ENCODE measurements at regions not wholly inside any gene's neighbourhood (a gene's known extent, or its start where the extent isn't known, plus 50 kb on each side); places are given as distances from the start of the nearest gene placed in this dataset.
"Not testable (repeated sequence)": the region's sequence is repeated elsewhere in the genome, so short reads cannot be mapped to it uniquely, and the experiment has no call there.

DNA sequence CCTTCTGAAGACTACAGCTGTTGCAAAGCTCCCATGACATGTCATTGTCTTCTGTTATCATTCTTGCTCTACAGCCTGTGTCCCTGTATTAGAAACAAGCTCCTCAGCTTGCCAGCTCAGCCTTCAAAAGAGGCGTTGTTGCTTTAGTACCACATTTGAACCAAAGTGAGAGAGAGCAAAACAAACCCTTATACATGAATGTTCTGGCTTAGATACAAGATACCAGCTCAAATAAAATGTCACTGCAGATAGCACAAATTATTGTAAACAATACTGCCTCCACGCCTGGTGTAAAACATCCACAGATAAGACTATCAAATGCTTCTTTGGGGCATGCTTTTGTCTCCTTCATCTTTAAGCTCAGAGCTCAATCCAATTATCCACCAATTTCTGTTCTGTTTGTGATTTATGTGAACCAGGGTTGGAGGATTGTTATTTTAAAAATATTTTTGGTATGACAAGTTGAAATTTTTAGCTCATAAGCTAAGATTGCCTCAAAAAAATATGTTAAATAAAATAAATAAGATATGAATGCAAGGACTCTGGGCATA lies 403.6 kb upstream of the CDIN1 start:
- intact Hi-C loops (cut with DNase I): no loop called here
- no peak for DNase-seq (ENCODE audit: low spot score)

DNA sequence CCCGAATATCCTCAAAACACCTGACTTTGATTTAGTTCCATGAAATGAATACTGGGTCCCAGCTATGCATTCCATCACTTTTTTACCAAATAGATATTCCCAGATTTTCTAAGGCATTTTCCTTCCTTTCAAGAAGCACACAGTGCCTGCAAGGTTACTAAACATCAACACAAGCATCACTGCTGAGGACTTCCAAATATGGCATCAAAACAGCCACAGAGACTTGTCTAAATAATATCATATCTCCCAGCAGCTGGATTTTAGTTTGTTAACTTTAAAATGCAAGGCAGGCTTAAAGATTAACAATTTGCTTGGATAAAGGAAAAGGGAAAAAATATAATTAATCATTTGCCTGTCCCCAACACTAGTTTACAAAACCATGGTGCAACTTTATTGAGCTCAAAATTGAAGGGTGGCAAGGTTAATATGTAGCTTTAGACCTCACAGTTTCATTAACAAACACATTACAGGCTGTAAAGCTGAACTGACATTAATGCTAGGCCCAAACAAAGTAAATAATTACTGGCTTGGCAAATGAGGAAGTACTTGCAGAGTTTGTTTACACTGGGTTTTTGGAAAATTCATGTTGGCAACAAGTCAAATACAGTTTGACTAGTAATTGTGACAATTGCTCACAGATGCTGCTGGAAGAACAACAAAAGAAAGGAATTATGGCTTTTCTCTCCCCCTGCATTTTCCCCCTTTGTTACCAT lies 401.7 kb upstream of the CDIN1 start:
- intact Hi-C loops (cut with DNase I): no loop called here
- no peak for DNase-seq (ENCODE audit: low spot score)

DNA sequence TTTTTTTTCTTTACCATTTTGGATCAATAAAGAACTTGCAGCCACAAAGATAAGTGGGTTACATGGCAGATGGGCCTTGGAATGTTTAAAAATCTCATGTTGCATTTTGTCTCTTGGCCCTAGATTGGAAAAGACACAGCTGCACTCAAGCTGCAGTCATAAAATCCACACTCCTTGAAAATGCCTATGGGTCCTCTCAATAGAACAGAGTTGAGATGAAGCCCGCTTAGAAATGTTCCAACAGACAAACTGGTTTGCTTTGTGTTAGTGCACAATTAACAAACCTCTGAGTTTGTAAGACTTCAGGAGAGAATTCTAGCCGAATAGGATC lies 401.2 kb upstream of the CDIN1 start:
- intact Hi-C loops (cut with DNase I): no loop called here
- DNase-seq (ENCODE audit: low spot score): no peak

DNA sequence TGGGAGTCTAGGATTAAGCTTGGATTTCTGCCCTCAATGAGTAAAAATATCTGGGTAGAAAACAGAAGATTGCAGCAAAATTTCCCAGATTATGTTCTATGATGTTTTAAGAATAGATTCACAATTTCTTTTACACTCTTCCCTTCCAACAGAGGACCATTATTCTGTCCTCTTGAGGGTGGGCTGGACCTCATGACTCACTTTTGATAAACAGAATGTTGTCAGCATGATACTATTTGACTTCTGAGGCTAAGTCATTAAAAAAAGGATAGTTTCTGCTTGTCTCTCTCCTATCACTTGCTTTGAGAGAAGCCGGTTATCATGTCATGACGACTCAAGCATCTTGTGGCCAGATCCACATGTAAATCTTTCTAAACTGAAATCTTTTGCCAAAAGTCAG lies 396.2 kb upstream of the CDIN1 start:
- DNase-seq (ENCODE audit: low spot score): no peak
- intact Hi-C loops (cut with DNase I): no loop called here

- intact Hi-C loops (cut with DNase I): no loop called here
- no peak for DNase-seq (ENCODE audit: low spot score)
Observed at GRCh38 chr15:36185438-36185837, 394.0 kb upstream of the CDIN1 start.

DNA sequence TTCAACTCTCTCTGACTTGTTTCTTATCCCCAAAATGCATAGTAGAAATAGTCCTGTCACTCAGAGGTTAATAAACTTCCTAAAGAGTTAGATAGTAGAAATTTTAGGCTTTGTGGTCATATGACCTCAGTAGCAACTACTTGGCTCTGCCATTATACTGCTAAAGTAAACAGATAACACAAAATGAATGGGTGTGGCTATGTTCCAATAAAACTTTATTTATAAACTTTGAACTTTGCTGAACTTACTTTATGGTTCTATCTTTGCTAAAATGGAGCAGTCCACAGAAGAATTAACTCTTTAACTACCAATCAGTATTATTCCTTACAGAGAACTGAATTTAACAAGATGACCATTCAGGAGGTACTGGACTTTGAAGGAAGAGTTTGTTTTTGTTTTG lies 393.6 kb upstream of the CDIN1 start:
- no peak for DNase-seq (ENCODE audit: low spot score)
- intact Hi-C loops (cut with DNase I): no loop called here

GRCh38 chr15:36186376-36186775 lies 393.1 kb upstream of the CDIN1 start:
- DNase-seq (ENCODE audit: low spot score): no peak
- intact Hi-C loops (cut with DNase I): no loop called here

GRCh38 chr15:36191459-36191858 lies 388.0 kb upstream of the CDIN1 start:
- intact Hi-C loops (cut with DNase I): no loop called here
- no peak for DNase-seq (ENCODE audit: low spot score)

DNA sequence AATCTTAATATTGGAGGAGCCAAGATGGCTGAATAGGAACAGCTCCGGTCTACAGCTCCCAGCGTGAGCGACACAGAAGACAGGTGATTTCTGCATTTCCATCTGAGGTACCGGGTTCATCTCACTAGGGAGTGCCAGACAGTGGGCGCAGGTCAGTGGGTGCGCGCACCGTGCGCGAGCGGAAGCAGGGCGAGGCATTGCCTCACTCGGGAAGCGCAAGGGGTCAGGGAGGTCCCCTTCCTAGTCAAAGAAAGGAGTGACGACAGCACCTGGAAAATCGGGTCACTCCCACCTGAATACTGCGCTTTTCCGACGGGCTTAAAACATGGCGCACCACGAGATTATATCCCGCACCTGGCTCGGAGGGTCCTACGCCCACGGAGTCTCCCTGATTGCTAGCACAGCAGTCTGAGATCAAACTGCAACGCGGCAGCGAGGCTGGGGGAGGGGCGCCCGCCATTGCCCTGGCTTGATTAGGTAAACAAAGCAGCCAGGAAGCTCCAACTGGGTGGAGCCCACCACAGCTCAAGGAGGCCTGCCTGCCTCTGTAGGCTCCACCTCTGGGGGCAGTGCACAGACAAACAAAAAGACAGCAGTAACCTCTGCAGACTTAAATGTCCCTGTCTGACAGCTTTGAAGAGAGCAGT lies 383.9 kb upstream of the CDIN1 start:
- intact Hi-C loops (cut with DNase I); DNase-seq (ENCODE audit: low spot score): not testable (repeated sequence)

DNA sequence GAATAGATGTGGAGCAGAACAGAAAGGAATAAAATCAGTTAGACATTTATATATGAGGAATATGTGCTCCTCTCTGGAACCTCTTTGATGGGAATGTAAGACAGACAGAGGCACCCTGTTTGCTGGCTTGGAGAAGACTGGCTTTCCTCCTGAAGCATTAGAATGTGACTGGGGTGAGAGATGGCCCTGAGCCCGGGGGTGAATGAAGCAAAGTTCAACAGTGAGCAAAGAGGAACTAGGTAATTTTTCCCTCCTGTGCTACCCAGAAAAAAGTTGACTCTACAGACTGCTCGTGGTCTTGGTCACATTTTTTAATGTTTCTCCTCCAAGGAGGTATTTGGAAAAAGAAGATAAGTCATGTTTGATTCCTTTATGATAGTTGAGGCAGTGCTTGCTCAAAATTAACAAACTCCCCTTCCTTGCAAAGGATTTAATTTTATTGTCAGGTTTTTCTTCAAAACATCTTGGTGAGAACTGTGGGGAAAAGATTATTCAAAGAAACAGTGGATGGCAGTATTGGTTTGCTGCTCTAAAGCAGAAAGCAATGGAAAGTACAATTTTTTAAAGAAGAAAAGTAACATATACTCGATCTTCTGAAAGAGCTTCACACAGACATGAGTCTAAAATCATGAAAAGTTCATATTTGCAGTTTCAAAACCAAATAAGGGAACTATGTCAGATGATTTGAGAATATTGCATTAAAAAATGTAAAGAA lies 370.4 kb upstream of the CDIN1 start:
- no peak for DNase-seq (ENCODE audit: low spot score)
- intact Hi-C loops (cut with DNase I): no loop called here

DNA sequence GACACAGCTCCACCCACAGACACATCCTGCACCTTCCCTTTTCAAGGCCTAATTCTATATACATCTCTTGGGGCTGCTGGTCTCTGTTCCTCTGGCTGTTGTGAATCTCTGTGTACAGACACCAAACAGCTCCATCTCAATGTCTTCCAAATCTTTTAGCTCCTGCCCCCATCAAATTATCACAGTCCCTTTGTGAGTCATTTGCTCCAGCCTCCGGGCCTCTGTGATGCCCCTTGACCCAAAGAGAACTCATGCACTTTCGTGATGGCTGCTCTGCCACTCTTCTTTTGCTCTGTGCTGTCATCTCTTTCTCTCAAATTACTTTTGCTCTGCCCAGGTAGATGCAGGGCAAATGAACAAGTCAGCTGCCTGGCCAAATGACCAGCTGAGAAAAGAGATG lies 369.0 kb upstream of the CDIN1 start:
- intact Hi-C loops (cut with DNase I): no loop called here
- no peak for DNase-seq (ENCODE audit: low spot score)

DNA sequence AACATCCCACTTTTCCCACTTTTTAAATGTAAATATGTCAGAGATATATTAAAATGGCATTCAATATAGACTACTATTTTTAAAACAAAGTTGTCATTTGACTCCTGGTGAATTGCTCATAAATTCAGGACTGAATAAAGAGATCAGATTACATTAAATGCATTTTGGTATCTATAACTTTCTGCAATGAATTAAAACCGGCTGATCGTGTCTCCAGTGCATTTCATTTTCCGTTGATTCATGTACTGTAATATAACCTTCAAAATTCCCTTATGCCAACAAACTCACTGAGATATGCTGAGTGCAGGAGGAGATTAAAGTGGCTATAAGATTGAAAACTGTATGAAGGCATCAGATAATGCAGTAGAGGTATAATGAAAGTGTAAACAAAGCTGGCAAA lies 361.1 kb upstream of the CDIN1 start:
- no peak for DNase-seq (ENCODE audit: low spot score)
- intact Hi-C loops (cut with DNase I): no loop called here

- intact Hi-C loops (cut with DNase I): no loop called here
- DNase-seq (ENCODE audit: low spot score): no peak
Observed at GRCh38 chr15:36218991-36219390, 360.4 kb upstream of the CDIN1 start.

- intact Hi-C loops (cut with DNase I): no loop called here
- no peak for DNase-seq (ENCODE audit: low spot score)
Observed at GRCh38 chr15:36221992-36222391, 357.4 kb upstream of the CDIN1 start.

- intact Hi-C loops (cut with DNase I): no loop called here
- DNase-seq (ENCODE audit: low spot score): no peak
Observed at GRCh38 chr15:36230776-36231175, 348.6 kb upstream of the CDIN1 start.

GRCh38 chr15:36232491-36232890 lies 346.9 kb upstream of the CDIN1 start:
- no peak for DNase-seq (ENCODE audit: low spot score)
- intact Hi-C loops (cut with DNase I): no loop called here

GRCh38 chr15:36234743-36235142 lies 344.7 kb upstream of the CDIN1 start:
- intact Hi-C loops (cut with DNase I): no loop called here
- DNase-seq (ENCODE audit: low spot score): no peak

- intact Hi-C loops (cut with DNase I): no loop called here
- no peak for DNase-seq (ENCODE audit: low spot score)
Observed at GRCh38 chr15:36235173-36235572, 344.3 kb upstream of the CDIN1 start.

DNA sequence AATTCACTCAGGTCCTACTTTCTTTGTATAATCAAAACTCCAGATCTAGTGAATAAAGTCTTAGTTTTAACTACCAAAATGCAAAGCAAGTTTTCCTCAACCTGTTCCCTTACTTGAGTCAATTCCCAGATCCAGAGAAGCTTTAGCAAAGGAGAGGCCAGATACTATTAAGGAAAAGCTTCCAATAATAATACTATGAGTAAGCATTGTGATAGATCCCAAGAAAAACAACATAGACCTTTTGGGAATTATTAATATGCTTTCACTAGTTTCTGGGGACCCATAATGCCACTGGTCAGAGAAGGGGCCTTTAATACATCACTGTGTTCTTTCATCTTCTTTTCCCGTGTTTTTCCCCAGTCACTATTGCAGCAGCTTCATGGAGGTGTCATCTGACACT lies 339.9 kb upstream of the CDIN1 start:
- DNase-seq (ENCODE audit: low spot score): no peak
- intact Hi-C loops (cut with DNase I): no loop called here

DNA sequence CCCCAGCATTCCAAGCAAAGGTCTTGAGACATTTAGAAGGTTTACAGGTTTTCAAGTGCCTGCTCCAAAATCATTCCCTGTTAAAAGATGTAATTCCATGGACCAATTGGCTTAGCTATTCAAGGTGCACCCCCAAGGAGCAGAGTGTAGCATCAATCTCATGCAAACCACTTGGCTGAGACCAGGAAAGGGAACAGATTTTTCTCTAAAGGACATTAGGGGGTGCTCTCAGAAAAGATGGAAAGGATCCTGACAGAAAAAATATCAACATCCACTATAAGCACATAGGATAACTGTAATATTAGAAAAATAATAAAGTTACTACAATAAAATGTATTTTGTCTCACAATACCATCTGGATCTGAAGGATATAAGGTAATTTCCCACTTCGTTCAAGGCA lies 328.0 kb upstream of the CDIN1 start:
- intact Hi-C loops (cut with DNase I): no loop called here
- no peak for DNase-seq (ENCODE audit: low spot score)

DNA sequence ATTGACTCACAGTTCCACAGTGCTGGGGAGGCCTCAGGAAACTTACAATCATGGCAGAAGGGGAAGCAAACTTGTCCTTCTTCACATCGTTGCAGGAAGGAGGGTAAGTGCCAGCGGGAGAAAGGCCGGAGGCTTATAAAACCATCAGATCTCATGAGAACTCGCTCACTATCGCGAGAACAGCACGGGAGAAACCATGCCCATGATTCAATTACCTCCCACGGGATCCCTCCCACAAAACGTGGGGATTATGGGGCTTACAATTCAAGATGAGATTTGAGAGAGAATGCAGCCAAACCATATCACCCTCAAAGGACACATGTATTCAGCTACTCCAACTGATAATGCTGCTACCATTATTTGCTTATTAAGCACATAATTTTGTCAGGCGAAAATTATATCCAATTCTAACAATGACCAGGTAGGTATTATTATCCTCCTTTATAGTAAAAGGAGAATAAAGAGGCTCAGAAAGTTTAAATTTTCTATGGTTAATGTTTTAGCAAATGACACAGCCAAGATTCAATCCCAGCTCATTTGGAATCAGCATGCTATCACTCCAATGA lies 327.2 kb upstream of the CDIN1 start:
- DNase-seq (ENCODE audit: low spot score): no peak
- intact Hi-C loops (cut with DNase I): no loop called here
